IPS DF 6.9 (cell line): ENCODE measurements at regions not wholly inside any gene's neighbourhood (a gene's known extent, or its start where the extent isn't known, plus 50 kb on each side); places are given as distances from the start of the nearest gene placed in this dataset.

ENCODE experiments used
- DNase-seq: peaks from one replicate; pipeline ENCODE4 v3.0.0-alpha.2; 2013; ENCODE audit warnings: low read depth, low spot score
- H3K27ac ChIP-seq: one replicate; pipeline ENCODE4 v1.5.1; 2013; ENCODE audit warnings: low read length, control low read depth
- H3K27me3 ChIP-seq: 2 replicates; pipeline ENCODE4 v1.6.1; 2013; ENCODE audit warnings: mild to moderate bottlenecking, low read length; ENCODE audit not compliant: control insufficient read depth, insufficient read depth
- H3K36me3 ChIP-seq: 2 replicates; pipeline ENCODE4 v1.6.1; 2013; ENCODE audit warnings: low read length; ENCODE audit not compliant: control insufficient read depth, insufficient read depth
- H3K4me1 ChIP-seq: 2 replicates; pipeline ENCODE4 v1.6.1; 2013; ENCODE audit warnings: low read length; ENCODE audit not compliant: control insufficient read depth, insufficient read depth
- H3K4me3 ChIP-seq: 2 replicates; pipeline ENCODE4 v1.5.1; 2013; ENCODE audit warnings: mild to moderate bottlenecking, low read length
- H3K9me3 ChIP-seq: 2 replicates; pipeline ENCODE4 v1.6.1; 2013; ENCODE audit warnings: low read length, inconsistent platforms; ENCODE audit not compliant: control insufficient read depth, insufficient read depth
- WGBS: extraction: QIAGEN DNeasy Blood & Tissue Kit; methylation state at CpG from one replicate; pipeline ENCODE4 v1.1.7; 2013; ENCODE audit warnings: mixed read lengths, missing lambda C conversion rate; ENCODE audit not compliant: insufficient read length, insufficient coverage; 5-methylcytosine and 5-hydroxymethylcytosine counted together

- DNase-seq: no peak
- Histone ChIP-seq H3K4me1 (peaks cover 12% of the 10 kb centered on the region; the same call in 1 of the 2 replicates), H3K27me3 (no peaks in the 10 kb centered on the region), H3K36me3 (peaks cover 3% of the 10 kb centered on the region; the same call in 1 of the 2 replicates), H3K4me3 (no peak overlapping the region), H3K27ac (no peak overlapping the region), H3K9me3 (no peaks in the 10 kb centered on the region)
- WGBS: no CpG with 5 or more reads among the region's 3 CpGs
These were observed 131.3 kb upstream of the MGAT5 start for GRCh38 chr2:134122610-134123009.

GRCh38 chr2:134123332-134123731 lies 130.5 kb upstream of the MGAT5 start:
- DNase-seq: no peak

GRCh38 chr2:134124047-134124753 lies 129.7 kb upstream of the MGAT5 start:
- H3K4me1 ChIP-seq: peaks cover 8% of the 10 kb centered on the region; the same call in 1 of the 2 replicates
- DNase-seq: no peak
- no peaks in the 10 kb centered on the region for H3K27me3 ChIP-seq
- H3K27ac ChIP-seq: no peak overlapping the region
- WGBS: no CpG with 5 or more reads among the region's 3 CpGs
- H3K36me3 ChIP-seq: peaks cover 3% of the 10 kb centered on the region; the same call in 1 of the 2 replicates
- no peak overlapping the region for H3K4me3 ChIP-seq
- H3K9me3 ChIP-seq: no peaks in the 10 kb centered on the region

More at GRCh38 chr2:134123332-134123731, 130.5 kb upstream of the MGAT5 start:
- H3K9me3 ChIP-seq: no peaks in the 10 kb centered on the region
- WGBS: no CpG with 5 or more reads among the region's 2 CpGs
- no peak overlapping the region for H3K27ac ChIP-seq
- no peaks in the 10 kb centered on the region for H3K27me3 ChIP-seq
- H3K36me3 ChIP-seq: peaks cover 3% of the 10 kb centered on the region; the same call in 1 of the 2 replicates
- peaks cover 12% of the 10 kb centered on the region; the same call in 1 of the 2 replicates for H3K4me1 ChIP-seq
- H3K4me3 ChIP-seq: no peak overlapping the region

- Histone ChIP-seq H3K36me3 (no peaks in the 10 kb centered on the region; the same call in none of the 2 replicates), H3K9me3 (no peaks in the 10 kb centered on the region), H3K4me3 (no peak overlapping the region), H3K4me1 (peaks cover 6% of the 10 kb centered on the region; the same call in 1 of the 2 replicates), H3K27me3 (no peaks in the 10 kb centered on the region), H3K27ac (no peak overlapping the region)
- WGBS: no CpG with 5 or more reads among the region's 7 CpGs
- DNase-seq: no peak
These were observed 126.4 kb upstream of the MGAT5 start for GRCh38 chr2:134127496-134127895.

GRCh38 chr2:134128746-134129145 lies 125.1 kb upstream of the MGAT5 start:
- H3K9me3 ChIP-seq: no peaks in the 10 kb centered on the region
- H3K36me3 ChIP-seq: no peaks in the 10 kb centered on the region; the same call in none of the 2 replicates
- H3K4me1 ChIP-seq: peaks cover 5% of the 10 kb centered on the region; the same call in 1 of the 2 replicates
- H3K27me3 ChIP-seq: no peaks in the 10 kb centered on the region
- H3K4me3 ChIP-seq: no peak overlapping the region
- no CpG with 5 or more reads among the region's 6 CpGs for WGBS
- DNase-seq: no peak
- no peak overlapping the region for H3K27ac ChIP-seq

- no CpG with 5 or more reads among the region's 42 CpGs for WGBS
- H3K27me3 ChIP-seq: no peaks in the 10 kb centered on the region
- peaks cover 9% of the 10 kb centered on the region for H3K4me1 ChIP-seq
- H3K36me3 ChIP-seq: no peaks in the 10 kb centered on the region; the same call in none of the 2 replicates
- no peak overlapping the region for H3K4me3 ChIP-seq
- no peaks in the 10 kb centered on the region for H3K9me3 ChIP-seq
- no peak for DNase-seq
- H3K27ac ChIP-seq: no peak overlapping the region
These were observed 123.9 kb upstream of the MGAT5 start for GRCh38 chr2:134129900-134130537.

GRCh38 chr2:134131681-134132489 lies 122.0 kb upstream of the MGAT5 start:
- no CpG with 5 or more reads among the region's 7 CpGs for WGBS

GRCh38 chr2:134132490-134132857 lies 121.4 kb upstream of the MGAT5 start:
- H3K4me1 ChIP-seq: peaks cover 6% of the 10 kb centered on the region
- WGBS: no CpG with 5 or more reads among the region's 3 CpGs

More at GRCh38 chr2:134131681-134132489, 122.0 kb upstream of the MGAT5 start:
- Histone ChIP-seq H3K27me3 (no peaks in the 10 kb centered on the region), H3K36me3 (no peaks in the 10 kb centered on the region; the same call in none of the 2 replicates), H3K27ac (no peak overlapping the region), H3K4me1 (peaks cover 4% of the 10 kb centered on the region), H3K9me3 (no peaks in the 10 kb centered on the region), H3K4me3 (no peak overlapping the region)
- DNase-seq: no peak

GRCh38 chr2:134133622-134134312 lies 120.1 kb upstream of the MGAT5 start:
- no peaks in the 10 kb centered on the region for H3K9me3 ChIP-seq
- no peak for DNase-seq
- no peaks in the 10 kb centered on the region for H3K27me3 ChIP-seq
- no CpG with 5 or more reads among the region's 6 CpGs for WGBS
- H3K4me3 ChIP-seq: no peak overlapping the region
- no peaks in the 10 kb centered on the region; the same call in none of the 2 replicates for H3K36me3 ChIP-seq
- peak overlapping the region; percentile 47 for H3K27ac ChIP-seq
- peaks cover 6% of the 10 kb centered on the region for H3K4me1 ChIP-seq

More at GRCh38 chr2:134132490-134132857, 121.4 kb upstream of the MGAT5 start:
- no peak for DNase-seq
- Histone ChIP-seq H3K4me3 (no peak overlapping the region), H3K27ac (no peak overlapping the region), H3K9me3 (no peaks in the 10 kb centered on the region), H3K36me3 (no peaks in the 10 kb centered on the region; the same call in none of the 2 replicates), H3K27me3 (no peaks in the 10 kb centered on the region)
